A549 (cell line): ENCODE measurements at regions not wholly inside any gene's neighbourhood (a gene's known extent, or its start where the extent isn't known, plus 50 kb on each side); places are given as distances from the start of the nearest gene placed in this dataset.

Experiments used
- ATAC-seq, 2 experiments: fragments of 200-7000 bp in 1 of 2; fragments of >200 bp in 1 of 2; cut with Nextera tagmentation in 1 of 2; cut with Tn5 transposase in 1 of 2; 3 replicates each; pipeline versions ENCODE4 v1.8.0 to v1.9.1; 2018 to 2020; ENCODE audit warnings: mild to moderate bottlenecking in 1 of 2, moderate library complexity in 1 of 2
- CTCF ChIA-PET: fragments of 300-600 bp; sonication (Branson Sonifier 250); formaldehyde crosslinking; extraction: SDS; loops from one replicate; lab custom pipeline; 2021; ENCODE audit warnings: antibody characterized with exemption, inconsistent platforms; lab: Yijun Ruan, JAX
- POLR2A ChIA-PET: fragments of 350-600 bp; formaldehyde crosslinking; extraction: SDS; loops from one replicate; lab custom pipeline; 2021; ENCODE audit warnings: antibody characterized with exemption, inconsistent platforms; lab: Yijun Ruan, JAX
- DNase-seq, 2 experiments: peaks; one replicate each; pipeline versions ENCODE4 v3.0.0 to v3.0.0-alpha.2; 2011 to 2016; ENCODE audit warnings: low read depth in 1 of 2, low spot score in 1 of 2
- FAIRE-seq: peaks from 2 replicates; lab custom pipeline; 2011; peaks lifted over from hg19 to GRCh38; lab: Jason Lieb, UNC
- H3K27ac ChIP-seq, 2 experiments: fragments of >200 bp; sonication (Bioruptor Twin); formaldehyde crosslinking; 3 replicates each; pipeline ENCODE4 v1.5.1; 2016 to 2017
- H3K4me1 ChIP-seq: fragments of >200 bp; sonication (Bioruptor Twin); formaldehyde crosslinking; 3 replicates; pipeline ENCODE4 v1.6.1; 2016
- H3K4me2 ChIP-seq: fragments of >200 bp; sonication (Bioruptor Twin); formaldehyde crosslinking; 3 replicates; pipeline ENCODE4 v1.6.1; 2016
- H3K4me3 ChIP-seq: fragments of >200 bp; sonication (Bioruptor Twin); formaldehyde crosslinking; 3 replicates; pipeline ENCODE4 v1.5.1; 2016
- H3K9me3 ChIP-seq: fragments of >200 bp; sonication (Bioruptor Twin); formaldehyde crosslinking; 3 replicates; pipeline ENCODE4 v1.6.1; 2016
- BHLHE40 ChIP-seq: IDR thresholded peaks from 2 replicates; pipeline ENCODE4 v1.6.1; 2012; ENCODE audit warnings: low read depth, low read length, inconsistent platforms
- CBX8 ChIP-seq: fragments of 200-600 bp; sonication (generic); IDR thresholded peaks from 2 replicates; pipeline ENCODE4 v1.6.1; 2016
- CEBPB ChIP-seq, 2 experiments: fragments of >200 bp in 1 of 2; sonication (Bioruptor Twin) in 1 of 2; formaldehyde crosslinking in 1 of 2; IDR thresholded peaks; 2 replicates each; pipeline ENCODE4 v1.6.1; 2012 to 2016
- CHD4 ChIP-seq: fragments of 200-600 bp; sonication (generic); IDR thresholded peaks from 2 replicates; pipeline ENCODE4 v1.6.1; 2016; ENCODE audit warnings: antibody characterized with exemption, mild to moderate bottlenecking, borderline replicate concordance
- EHF ChIP-seq: fragments of 250-450 bp; sonication (Bioruptor Pico); IDR thresholded peaks from 2 replicates; pipeline ENCODE4 v1.5.0; 2020; ENCODE audit warnings: mild to moderate bottlenecking
- EP300 ChIP-seq, 2 experiments: fragments of >200 bp; sonication (Bioruptor Twin); formaldehyde crosslinking; IDR thresholded peaks; 2 replicates in 1 of 2; 3 replicates in 1 of 2; pipeline ENCODE4 v1.6.1; 2016 to 2017
- GATA3 ChIP-seq: IDR thresholded peaks from 2 replicates; pipeline ENCODE4 v1.6.1; 2012; ENCODE audit warnings: borderline replicate concordance
- HMGXB4 ChIP-seq: fragments of 250-450 bp; sonication (Bioruptor Pico); IDR thresholded peaks from 2 replicates; pipeline ENCODE4 v1.5.0; 2021; ENCODE audit warnings: mild to moderate bottlenecking, moderate library complexity, borderline replicate concordance
- MAFK ChIP-seq: fragments of 450-650 bp; IDR thresholded peaks from 2 replicates; pipeline ENCODE4 v1.6.1; 2014; ENCODE audit not compliant: partially characterized antibody
- MAZ ChIP-seq: fragments of 150-350 bp; IDR thresholded peaks from 2 replicates; pipeline ENCODE4 v1.6.1; 2014; ENCODE audit warnings: antibody characterized with exemption, low read depth, low read length, borderline replicate concordance
- NFE2L2 ChIP-seq: fragments of 150-350 bp; conservative IDR thresholded peaks from 2 replicates; pipeline ENCODE4 v1.6.1; 2014; ENCODE audit warnings: low read length
- RCOR1 ChIP-seq: fragments of 150-350 bp; IDR thresholded peaks from 2 replicates; pipeline ENCODE4 v1.6.1; 2014; ENCODE audit warnings: antibody characterized with exemption, low read length, low read depth
- REST ChIP-seq: fragments of 200-600 bp; sonication (generic); IDR thresholded peaks from 2 replicates; pipeline ENCODE4 v1.6.1; 2016; ENCODE audit warnings: antibody characterized with exemption, mild to moderate bottlenecking, moderate library complexity
- RFX5 ChIP-seq: fragments of 450-650 bp; IDR thresholded peaks from 2 replicates; pipeline ENCODE4 v1.7.1; 2014; ENCODE audit warnings: antibody characterized with exemption, mild to moderate bottlenecking, moderate library complexity
- SMC3 ChIP-seq: fragments of >200 bp; sonication (Bioruptor Twin); formaldehyde crosslinking; IDR thresholded peaks from 3 replicates; pipeline ENCODE4 v1.6.1; 2018; ENCODE audit warnings: inconsistent platforms
- TFCP2L1 ChIP-seq: fragments of 250-450 bp; sonication (Bioruptor Pico); IDR thresholded peaks from 2 replicates; pipeline ENCODE4 v1.5.0; 2021; ENCODE audit warnings: mild to moderate bottlenecking
- ZC3H11A ChIP-seq: fragments of 450-650 bp; IDR thresholded peaks from 2 replicates; pipeline ENCODE4 v1.6.1; 2014; ENCODE audit warnings: antibody characterized with exemption, mild to moderate bottlenecking
- ZNF302 ChIP-seq: fragments of 250-450 bp; sonication (Bioruptor Pico); IDR thresholded peaks from 2 replicates; pipeline ENCODE4 v1.9.0; 2021; ENCODE audit warnings: inconsistent platforms, mild to moderate bottlenecking, moderate library complexity
- WGBS: methylation state at CpG from one replicate; pipeline ENCODE4 v1.1.6; 2017; ENCODE audit errors: missing lambda C conversion rate; 5-methylcytosine and 5-hydroxymethylcytosine counted together
- TF ChIP-seq, protein P1 (sequence below): fragments of 150-350 bp; IDR thresholded peaks from 2 replicates; pipeline ENCODE4 v1.6.1; 2014; ENCODE audit warnings: low read depth, mild to moderate bottlenecking, low read length
- TF ChIP-seq, protein P2 (sequence below): fragments of 450-650 bp; IDR thresholded peaks from 2 replicates; pipeline ENCODE4 v1.6.1; 2014; ENCODE audit warnings: antibody characterized with exemption
- TF ChIP-seq, protein P3 (sequence below): IDR thresholded peaks from 2 replicates; pipeline ENCODE4 v1.6.1; 2012; ENCODE audit warnings: low read depth, borderline replicate concordance

DNA sequence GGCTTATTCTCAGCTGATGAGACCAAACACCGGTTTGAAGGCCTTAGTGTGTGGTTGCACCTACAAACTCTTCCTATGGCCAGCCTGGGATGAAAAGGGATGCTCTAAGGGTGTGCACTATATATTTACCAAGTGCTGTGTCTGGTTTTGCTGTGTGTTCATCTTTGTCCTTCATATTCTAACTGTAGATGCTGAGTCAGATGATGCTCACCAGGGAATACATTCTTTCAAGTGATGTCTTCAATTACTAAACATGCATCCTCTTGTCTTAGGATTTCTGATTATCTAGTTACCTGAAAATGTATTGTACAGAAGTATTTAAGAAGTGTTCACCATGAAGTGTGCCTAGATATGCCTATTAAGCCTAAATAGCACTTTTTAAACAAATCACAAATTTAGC is 1111.6 kb upstream of the ZEB2 start:
- Histone ChIP-seq H3K9me3 (no peaks in the 10 kb centered on the region), H3K27ac (no peak overlapping the region), H3K4me2 (no peak overlapping the region), H3K4me3 (no peak overlapping the region), H3K4me1 (no peaks in the 10 kb centered on the region)
- TF ChIP-seq, protein P1, sequence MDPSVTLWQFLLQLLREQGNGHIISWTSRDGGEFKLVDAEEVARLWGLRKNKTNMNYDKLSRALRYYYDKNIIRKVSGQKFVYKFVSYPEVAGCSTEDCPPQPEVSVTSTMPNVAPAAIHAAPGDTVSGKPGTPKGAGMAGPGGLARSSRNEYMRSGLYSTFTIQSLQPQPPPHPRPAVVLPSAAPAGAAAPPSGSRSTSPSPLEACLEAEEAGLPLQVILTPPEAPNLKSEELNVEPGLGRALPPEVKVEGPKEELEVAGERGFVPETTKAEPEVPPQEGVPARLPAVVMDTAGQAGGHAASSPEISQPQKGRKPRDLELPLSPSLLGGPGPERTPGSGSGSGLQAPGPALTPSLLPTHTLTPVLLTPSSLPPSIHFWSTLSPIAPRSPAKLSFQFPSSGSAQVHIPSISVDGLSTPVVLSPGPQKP = no peak
- TF ChIP-seq EP300 (IDR thresholded peaks at IDR 0.05) (no peak), RFX5 (no peak), MAFK (peak; percentile 8)
- 63% methylated on average over 1 of the region's 1 CpG for WGBS
- no peak for DNase-seq
- CTCF ChIA-PET = no interaction called here
- no peak for ATAC-seq
- POLR2A ChIA-PET = no interaction called here
- FAIRE-seq = no peak

DNA sequence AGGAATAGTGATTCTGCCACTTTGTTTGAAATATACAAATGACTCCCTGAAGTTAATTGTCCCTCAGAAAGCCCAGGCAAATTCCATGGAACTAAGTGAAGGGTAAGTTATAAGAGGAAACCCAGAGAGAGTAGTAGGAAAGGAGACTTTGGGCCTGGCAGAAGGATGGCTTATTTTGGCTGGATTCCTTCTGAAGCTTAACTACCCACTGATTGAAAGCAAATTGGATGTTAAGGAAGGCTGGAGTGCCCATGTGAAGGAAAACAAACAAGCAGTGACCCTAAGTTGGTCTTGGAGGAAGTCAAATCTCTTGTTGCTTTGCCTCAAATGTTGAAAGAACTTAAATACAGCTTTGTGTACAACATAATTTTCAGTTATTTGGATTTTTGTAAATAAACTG is 1106.4 kb upstream of the ZEB2 start:
- Histone ChIP-seq H3K27ac (no peak overlapping the region), H3K9me3 (no peaks in the 10 kb centered on the region), H3K4me2 (no peak overlapping the region), H3K4me1 (0 out of 3 replicates have a peak, but pooled peaks cover 3% of the 10 kb centered on the region), H3K4me3 (no peak overlapping the region)
- ChIA-PET POLR2A (no interaction called here), CTCF (interaction anchor here (0.9 kb wide), 1 partner anchor 18 kb away, joined by 3 read pairs; no protein-coding TSS in a partner anchor)
- DNase-seq = no peak
- FAIRE-seq = no peak
- ATAC-seq = no peak
- TF ChIP-seq ZC3H11A (no peak), EHF (CRISPR knock-in tag) (no peak), CBX8 (no peak), NFE2L2 (no peak), TFCP2L1 (CRISPR knock-in tag) (no peak), HMGXB4 (no peak), GATA3 (no peak), RCOR1 (no peak), BHLHE40 (no peak), ZNF302 (CRISPR knock-in tag) (no peak), MAZ (no peak), RFX5 (no peak), SMC3 (no peak), CHD4 (no peak), CEBPB (IDR thresholded peaks at IDR 0.05) (no peak), REST (no peak)
- TF ChIP-seq, protein P2, sequence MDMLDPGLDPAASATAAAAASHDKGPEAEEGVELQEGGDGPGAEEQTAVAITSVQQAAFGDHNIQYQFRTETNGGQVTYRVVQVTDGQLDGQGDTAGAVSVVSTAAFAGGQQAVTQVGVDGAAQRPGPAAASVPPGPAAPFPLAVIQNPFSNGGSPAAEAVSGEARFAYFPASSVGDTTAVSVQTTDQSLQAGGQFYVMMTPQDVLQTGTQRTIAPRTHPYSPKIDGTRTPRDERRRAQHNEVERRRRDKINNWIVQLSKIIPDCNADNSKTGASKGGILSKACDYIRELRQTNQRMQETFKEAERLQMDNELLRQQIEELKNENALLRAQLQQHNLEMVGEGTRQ = no peak
- TF ChIP-seq, protein P3, sequence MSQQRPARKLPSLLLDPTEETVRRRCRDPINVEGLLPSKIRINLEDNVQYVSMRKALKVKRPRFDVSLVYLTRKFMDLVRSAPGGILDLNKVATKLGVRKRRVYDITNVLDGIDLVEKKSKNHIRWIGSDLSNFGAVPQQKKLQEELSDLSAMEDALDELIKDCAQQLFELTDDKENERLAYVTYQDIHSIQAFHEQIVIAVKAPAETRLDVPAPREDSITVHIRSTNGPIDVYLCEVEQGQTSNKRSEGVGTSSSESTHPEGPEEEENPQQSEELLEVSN = no peak
- TF ChIP-seq, protein P1 = no peak
- TF ChIP-seq, all 56 proteins: peak for 0
